Large intestine (tissue), 3 donors: ENCODE measurements at regions not wholly inside any gene's neighbourhood (a gene's known extent, or its start where the extent isn't known, plus 50 kb on each side); places are given as distances from the start of the nearest gene placed in this dataset.

Experiments used
- DNase-seq, 2 donors: peaks; one replicate each; pipeline versions ENCODE4 v3.0.0 to v3.0.0-alpha.2; 2013
- H3K27ac ChIP-seq: one replicate; pipeline ENCODE4 v1.5.1; 2013; ENCODE audit warnings: low read length
- H3K27me3 ChIP-seq: 2 replicates; pipeline ENCODE4 v1.6.1; 2013; ENCODE audit warnings: low read length; ENCODE audit not compliant: control insufficient read depth, insufficient read depth
- H3K36me3 ChIP-seq: 2 replicates; pipeline ENCODE4 v1.6.1; 2013; ENCODE audit warnings: low read length; ENCODE audit not compliant: control insufficient read depth, insufficient read depth
- H3K4me1 ChIP-seq: one replicate; pipeline ENCODE4 v1.6.1; 2013; ENCODE audit warnings: low read length; ENCODE audit not compliant: control insufficient read depth, insufficient read depth
- H3K4me3 ChIP-seq: one replicate; pipeline ENCODE4 v1.5.1; 2013; ENCODE audit warnings: low read length
- H3K9me3 ChIP-seq: one replicate; pipeline ENCODE4 v1.6.1; 2013; ENCODE audit warnings: mild to moderate bottlenecking, low read depth, low read length, moderate library complexity; ENCODE audit not compliant: control insufficient read depth
- WGBS: methylation state at CpG from one replicate; pipeline ENCODE4 v1.1.5; 2013; ENCODE audit warnings: low lambda C conversion rate; ENCODE audit not compliant: insufficient coverage; 5-methylcytosine and 5-hydroxymethylcytosine counted together

DNA sequence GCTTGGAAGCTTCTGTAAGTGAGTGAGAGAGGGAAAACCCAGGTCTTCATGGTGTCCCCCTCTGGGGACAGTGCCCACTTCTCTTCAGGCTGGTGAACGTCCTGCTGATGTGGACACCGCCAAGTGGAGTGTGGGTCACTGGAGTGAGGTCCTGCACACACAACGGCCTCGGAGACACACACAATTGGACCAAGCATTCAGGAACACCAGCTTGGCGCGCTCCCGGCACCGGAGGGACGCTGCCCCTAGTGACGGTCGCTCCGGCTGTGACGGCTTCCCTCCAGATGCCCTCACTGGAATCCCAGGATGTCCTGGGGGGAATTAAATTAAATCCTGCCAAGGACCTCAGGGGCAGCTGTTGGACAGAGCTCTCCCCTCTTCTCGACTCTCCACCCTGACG is 123.1 kb downstream of the ZNF664 start:
- no peaks in the 10 kb centered on the region for H3K4me1 ChIP-seq
- no peak overlapping the region for H3K27ac ChIP-seq
- no peak for DNase-seq
- no peaks in the 10 kb centered on the region for H3K36me3 ChIP-seq
- WGBS, result no CpG with 5 or more reads among the region's 15 CpGs
- H3K27me3 ChIP-seq, result no peaks in the 10 kb centered on the region
- H3K9me3 ChIP-seq, result no peaks in the 10 kb centered on the region
- no peak overlapping the region for H3K4me3 ChIP-seq

DNA sequence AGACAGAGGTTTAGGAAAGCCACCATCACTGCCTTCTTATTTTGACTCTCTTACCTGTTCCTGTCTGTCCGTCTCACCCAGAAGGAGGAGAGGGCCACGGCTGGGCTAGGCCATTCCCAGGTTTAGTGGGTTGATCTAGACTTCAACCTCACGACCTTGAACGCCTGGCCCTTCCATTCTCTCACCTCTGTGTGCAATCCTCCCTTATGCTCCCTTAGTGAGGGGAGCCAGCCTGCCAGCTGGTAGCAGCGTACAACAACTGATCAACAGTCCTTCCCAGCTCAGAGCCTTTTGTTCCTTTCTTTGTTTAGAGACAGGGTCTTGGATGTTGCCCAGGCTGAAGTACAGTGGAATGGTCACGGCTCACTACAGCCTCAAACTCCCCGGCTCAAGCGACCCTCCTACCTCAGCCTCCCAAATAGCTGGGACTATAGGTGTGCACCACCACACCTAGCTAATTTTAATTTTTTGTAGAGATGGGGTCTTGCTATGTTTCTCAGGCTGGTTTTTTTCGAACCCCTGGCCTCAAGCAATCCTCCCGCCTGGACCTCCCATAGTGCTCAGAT is 123.9 kb downstream of the ZNF664 start:
- Histone ChIP-seq H3K36me3 (no peaks in the 10 kb centered on the region), H3K27ac (no peak overlapping the region), H3K4me3 (no peak overlapping the region), H3K4me1 (no peaks in the 10 kb centered on the region), H3K27me3 (no peaks in the 10 kb centered on the region), H3K9me3 (no peaks in the 10 kb centered on the region)
- no peak for DNase-seq
- WGBS, result no CpG with 5 or more reads among the region's 10 CpGs

DNA sequence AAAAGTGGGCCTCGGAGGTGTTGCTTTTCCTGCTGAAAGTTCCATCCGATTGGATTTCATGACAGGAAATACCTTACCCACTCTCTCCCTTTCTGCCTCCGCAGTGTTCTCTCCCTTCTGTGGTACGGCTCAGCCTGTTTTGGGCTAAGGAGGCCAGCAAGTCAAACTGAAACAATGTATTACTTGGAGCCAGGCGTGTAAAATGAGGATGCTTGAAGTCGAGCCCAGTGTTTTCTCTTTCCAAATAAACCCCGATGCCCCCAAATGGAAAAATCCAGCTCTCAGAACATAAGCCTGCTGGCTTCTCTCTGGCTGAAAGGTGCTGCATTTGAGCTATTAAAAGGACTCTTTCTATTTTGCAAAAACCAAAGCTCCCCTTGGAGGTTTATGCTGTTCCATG is 124.7 kb downstream of the ZNF664 start:
- H3K36me3 ChIP-seq, result no peaks in the 10 kb centered on the region
- no CpG with 5 or more reads among the region's 7 CpGs for WGBS
- peaks cover 1% of the 10 kb centered on the region for H3K9me3 ChIP-seq
- no peaks in the 10 kb centered on the region for H3K27me3 ChIP-seq
- DNase-seq, result no peak
- no peaks in the 10 kb centered on the region for H3K4me1 ChIP-seq
- no peak overlapping the region for H3K27ac ChIP-seq
- no peak overlapping the region for H3K4me3 ChIP-seq

DNA sequence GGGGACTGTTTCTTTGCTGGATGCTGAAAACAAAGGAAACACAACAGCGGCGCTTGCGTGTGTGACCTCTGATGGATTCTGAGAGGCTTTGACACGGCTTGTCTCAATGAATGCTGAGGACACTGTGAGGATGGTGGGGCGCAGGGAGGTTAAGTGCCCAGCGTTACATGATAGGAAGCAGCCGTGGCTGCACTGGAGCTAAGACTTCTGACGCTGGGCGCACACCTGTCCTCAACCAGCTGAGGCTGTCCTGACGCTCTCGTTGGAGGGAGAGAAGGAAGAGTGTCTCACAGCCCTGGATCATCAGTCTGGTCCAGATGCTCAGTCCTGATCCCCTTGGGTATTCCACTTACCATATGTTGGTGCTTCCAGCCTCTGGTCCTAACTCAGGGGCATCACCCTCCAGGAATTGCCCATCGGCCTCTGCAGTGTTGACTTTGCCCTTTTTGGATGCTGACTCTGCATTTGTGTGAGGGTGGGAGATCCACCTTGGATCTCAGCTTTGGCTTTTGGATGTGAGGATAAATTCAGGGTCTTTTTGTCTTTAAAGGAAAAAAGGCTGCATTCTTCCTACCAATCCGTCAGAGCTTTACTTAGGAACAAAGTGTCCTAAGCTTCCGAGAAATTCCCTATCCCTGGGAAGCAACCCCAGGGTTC is 125.2 kb downstream of the ZNF664 start:
- no peaks in the 10 kb centered on the region for H3K36me3 ChIP-seq

DNA sequence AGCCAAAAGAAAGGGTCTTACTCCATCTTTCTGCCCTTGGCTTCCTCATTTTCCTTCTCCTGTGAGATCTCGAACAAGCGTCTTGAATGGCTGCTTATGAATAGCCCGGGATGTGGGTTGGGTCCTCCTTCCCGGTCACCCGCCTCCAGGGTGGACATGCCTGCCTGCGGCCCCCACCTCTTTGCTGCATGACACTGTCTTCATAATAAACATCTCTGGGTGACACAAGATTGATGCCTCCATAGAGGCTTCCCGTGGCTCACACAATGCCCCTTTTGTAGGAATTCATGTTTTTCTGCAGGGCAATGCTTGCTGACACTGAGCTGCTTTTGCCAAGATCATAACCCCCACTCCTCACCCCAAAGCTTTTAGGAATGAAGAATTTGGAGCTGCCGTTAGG is 125.9 kb downstream of the ZNF664 start:
- Histone ChIP-seq H3K27me3 (no peaks in the 10 kb centered on the region), H3K36me3 (no peaks in the 10 kb centered on the region), H3K27ac (no peak overlapping the region), H3K4me1 (no peaks in the 10 kb centered on the region), H3K4me3 (no peak overlapping the region), H3K9me3 (peaks cover 3% of the 10 kb centered on the region)
- WGBS, result no CpG with 5 or more reads among the region's 8 CpGs
- no peak for DNase-seq

More for the DNA sequence above, 125.2 kb downstream of the ZNF664 start:
- Histone ChIP-seq H3K27me3 (no peaks in the 10 kb centered on the region), H3K4me3 (no peak overlapping the region), H3K27ac (no peak overlapping the region), H3K4me1 (no peaks in the 10 kb centered on the region), H3K9me3 (peaks cover 3% of the 10 kb centered on the region)
- no CpG with 5 or more reads among the region's 14 CpGs for WGBS
- DNase-seq, result no peak

DNA sequence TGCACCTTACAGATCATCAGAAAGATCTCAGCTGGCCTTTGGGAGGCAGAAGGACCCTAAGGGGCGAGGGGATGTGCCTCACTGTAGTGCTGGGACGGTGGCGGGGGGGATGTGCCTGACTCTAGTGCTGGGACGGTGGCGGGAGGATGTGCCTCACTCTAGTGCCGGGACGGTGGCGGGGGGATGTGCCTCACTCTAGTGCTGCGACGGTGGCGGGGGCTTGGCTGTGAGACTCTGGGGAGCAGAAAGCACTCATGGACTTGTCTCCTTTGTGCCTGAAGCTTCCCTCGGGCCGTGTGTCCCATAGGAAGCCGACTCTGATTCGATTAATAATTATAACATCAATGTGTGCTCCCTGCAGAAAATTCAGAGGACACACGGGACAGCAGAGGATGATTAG is 126.6 kb downstream of the ZNF664 start:
- no peak overlapping the region for H3K4me3 ChIP-seq
- H3K27me3 ChIP-seq, result no peaks in the 10 kb centered on the region
- H3K9me3 ChIP-seq, result peaks cover 3% of the 10 kb centered on the region
- no peaks in the 10 kb centered on the region for H3K4me1 ChIP-seq
- no peak for DNase-seq
- no CpG with 5 or more reads among the region's 16 CpGs for WGBS
- no peaks in the 10 kb centered on the region for H3K36me3 ChIP-seq
- H3K27ac ChIP-seq, result no peak overlapping the region

DNA sequence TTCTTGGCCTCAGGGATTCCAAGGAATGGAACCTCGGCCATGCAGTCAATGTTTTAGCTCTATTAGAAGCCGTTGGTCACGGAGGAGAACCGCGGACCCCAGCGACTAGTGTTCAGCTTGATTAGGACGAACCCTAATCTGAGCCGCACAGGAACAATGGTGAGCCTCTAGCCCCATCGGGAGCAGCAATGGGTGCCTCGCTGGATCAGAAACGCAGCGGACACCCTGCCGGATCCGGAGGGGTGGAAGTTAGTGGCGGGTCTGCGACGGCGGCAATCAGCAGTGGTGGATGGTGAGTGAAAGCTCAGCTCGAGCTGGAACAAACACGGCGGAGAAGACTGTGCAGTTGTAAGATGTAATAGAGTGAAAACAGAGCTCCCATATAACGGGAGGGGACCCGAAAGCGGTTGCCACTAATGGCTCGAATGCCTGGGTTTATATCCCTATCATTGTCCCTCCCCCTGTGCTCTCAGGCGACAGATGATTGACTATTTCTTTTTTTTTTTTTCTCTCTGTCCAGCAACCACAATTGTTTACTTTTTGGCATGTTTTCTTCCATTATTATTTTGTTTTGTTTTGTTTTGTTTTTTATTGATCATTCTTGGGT is 127.7 kb downstream of the ZNF664 start:
- no peaks in the 10 kb centered on the region for H3K4me1 ChIP-seq
- H3K27me3 ChIP-seq, result no peaks in the 10 kb centered on the region
- peaks cover 3% of the 10 kb centered on the region for H3K9me3 ChIP-seq
- no peak overlapping the region for H3K4me3 ChIP-seq
- no peak for DNase-seq
- H3K36me3 ChIP-seq, result no peaks in the 10 kb centered on the region
- 100% methylated on average over 1 of the region's 26 CpGs for WGBS
- H3K27ac ChIP-seq, result no peak overlapping the region

DNA sequence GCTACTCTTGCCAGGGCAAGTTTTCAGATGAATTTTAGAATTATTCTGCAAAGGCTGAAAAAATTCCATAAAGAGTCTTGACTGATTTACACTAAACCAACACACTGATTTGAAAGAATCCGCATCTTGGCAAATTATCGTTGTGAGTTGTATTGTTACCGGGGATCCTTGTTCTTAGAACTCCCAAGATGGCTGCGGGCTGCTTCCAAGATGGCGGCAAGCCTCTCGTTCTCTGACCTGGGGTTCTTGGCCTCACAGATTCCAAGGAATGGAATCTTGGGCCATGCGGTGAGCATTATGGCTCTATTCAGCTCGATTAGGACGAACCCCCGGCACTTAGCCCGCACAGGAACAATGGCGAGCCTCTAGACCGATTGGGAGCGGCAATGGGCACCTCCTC is 132.5 kb downstream of the ZNF664 start:
- DNase-seq, result no peak
- WGBS, result no CpG with 5 or more reads among the region's 14 CpGs
- Histone ChIP-seq H3K4me1 (no peaks in the 10 kb centered on the region), H3K27ac (no peak overlapping the region), H3K4me3 (no peak overlapping the region), H3K36me3 (no peaks in the 10 kb centered on the region), H3K9me3 (peaks cover 6% of the 10 kb centered on the region), H3K27me3 (no peaks in the 10 kb centered on the region)

DNA sequence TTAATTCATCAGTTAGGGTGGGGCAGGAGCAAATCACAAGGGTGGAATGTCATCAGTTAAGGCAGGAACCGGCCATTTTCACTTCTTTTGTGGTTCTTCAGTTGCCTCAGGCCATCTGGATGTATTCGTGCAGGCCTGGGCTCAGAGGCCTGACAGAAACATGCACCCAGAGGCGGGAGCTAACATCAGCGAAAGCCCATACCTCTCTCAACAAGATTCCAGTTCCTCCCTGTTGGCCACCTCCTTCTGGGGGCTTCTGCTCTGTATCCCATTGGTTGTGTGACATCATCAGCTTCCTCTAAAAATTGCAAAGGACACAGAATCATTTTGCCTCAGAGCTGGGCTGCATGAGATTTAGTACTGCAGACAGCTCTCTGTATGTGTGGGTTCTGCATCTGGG is 134.3 kb downstream of the ZNF664 start:
- Histone ChIP-seq H3K4me3 (no peak overlapping the region), H3K27ac (no peak overlapping the region), H3K9me3 (peaks cover 6% of the 10 kb centered on the region), H3K27me3 (no peaks in the 10 kb centered on the region), H3K4me1 (no peaks in the 10 kb centered on the region), H3K36me3 (no peaks in the 10 kb centered on the region)
- WGBS, result no CpG with 5 or more reads among the region's 4 CpGs
- no peak for DNase-seq

DNA sequence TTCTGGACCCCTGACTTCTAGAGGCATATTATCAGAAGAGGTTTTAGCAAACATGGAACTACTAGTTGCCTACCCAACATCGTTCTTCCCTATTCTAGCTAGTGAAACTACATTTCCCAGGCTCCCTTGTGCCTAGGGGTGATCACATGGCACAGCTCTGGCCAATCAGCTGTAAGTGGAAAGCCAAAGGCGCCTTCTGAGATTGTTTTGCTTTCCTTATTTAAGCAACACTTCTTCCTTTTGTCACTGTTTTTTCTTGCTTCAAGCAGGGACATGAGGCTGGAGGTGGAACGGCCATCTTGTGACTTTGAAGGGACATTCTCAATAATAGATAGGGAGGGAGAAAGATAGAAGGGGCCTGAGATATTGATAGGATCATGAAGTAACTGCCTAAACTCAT is 136.7 kb downstream of the ZNF664 start:
- no CpG with 5 or more reads among the region's 3 CpGs for WGBS
- H3K4me3 ChIP-seq, result no peak overlapping the region
- no peak overlapping the region for H3K27ac ChIP-seq
- no peak for DNase-seq
- H3K9me3 ChIP-seq, result peaks cover 3% of the 10 kb centered on the region
- H3K27me3 ChIP-seq, result no peaks in the 10 kb centered on the region
- H3K36me3 ChIP-seq, result no peaks in the 10 kb centered on the region
- H3K4me1 ChIP-seq, result no peaks in the 10 kb centered on the region
